Karpas-422 (cell line): ENCODE measurements at regions not wholly inside any gene's neighbourhood (a gene's known extent, or its start where the extent isn't known, plus 50 kb on each side); places are given as distances from the start of the nearest gene placed in this dataset.

ENCODE experiments used
- DNase-seq: peaks from one replicate; pipeline ENCODE4 v3.0.0-alpha.2; 2015
- H2AFZ ChIP-seq: fragments of 200-600 bp; sonication (generic); 2 replicates; pipeline ENCODE4 v1.6.1; 2014; ENCODE audit warnings: antibody characterized with exemption, low read length, mixed read lengths
- H3K27ac ChIP-seq: fragments of 200-600 bp; sonication (generic); 2 replicates; pipeline ENCODE4 v1.5.1; 2014; ENCODE audit warnings: mild to moderate bottlenecking, low read length, moderate library complexity
- H3K27me3 ChIP-seq: fragments of 200-600 bp; sonication (generic); 2 replicates; pipeline ENCODE4 v1.6.1; 2014; ENCODE audit warnings: low read length, mixed read lengths
- H3K36me3 ChIP-seq: fragments of 200-600 bp; sonication (generic); 2 replicates; pipeline ENCODE4 v1.6.1; 2014; ENCODE audit warnings: low read length, mixed read lengths; ENCODE audit not compliant: insufficient read depth
- H3K4me1 ChIP-seq: fragments of 200-600 bp; sonication (generic); 2 replicates; pipeline ENCODE4 v1.6.1; 2014; ENCODE audit warnings: mild to moderate bottlenecking, low read length, mixed read lengths
- H3K4me2 ChIP-seq: fragments of 200-600 bp; sonication (generic); 2 replicates; pipeline ENCODE4 v1.6.1; 2014; ENCODE audit warnings: low read length, low read depth, mild to moderate bottlenecking; ENCODE audit not compliant: poor library complexity, severe bottlenecking
- H3K4me3 ChIP-seq: fragments of 200-600 bp; sonication (generic); 2 replicates; pipeline ENCODE4 v1.5.1; 2014; ENCODE audit warnings: mild to moderate bottlenecking, antibody characterized with exemption, low read length, mixed read lengths
- H3K79me2 ChIP-seq: fragments of 200-600 bp; sonication (generic); 2 replicates; pipeline ENCODE4 v1.6.1; 2014; ENCODE audit warnings: mild to moderate bottlenecking, low read length, mixed read lengths
- H3K9ac ChIP-seq: fragments of 200-600 bp; sonication (generic); 2 replicates; pipeline ENCODE4 v1.6.0; 2014; ENCODE audit warnings: low read length
- H3K9me2 ChIP-seq: fragments of 200-600 bp; sonication (generic), shearing (Covaris generic); replicated peaks from 2 replicates; pipeline ENCODE4 v1.6.0; 2014; ENCODE audit warnings: mild to moderate bottlenecking, low read length, moderate library complexity; ENCODE audit not compliant: insufficient read depth
- H3K9me3 ChIP-seq: fragments of 300-700, 200-600 bp; sonication (generic); 2 replicates; pipeline ENCODE4 v1.6.1; 2014; ENCODE audit warnings: low read length, mixed read lengths
- H4K20me1 ChIP-seq: fragments of 200-600 bp; sonication (generic); 2 replicates; pipeline ENCODE4 v1.6.1; 2014; ENCODE audit warnings: mild to moderate bottlenecking, antibody characterized with exemption, low read length, low read depth; ENCODE audit not compliant: insufficient read depth

DNA sequence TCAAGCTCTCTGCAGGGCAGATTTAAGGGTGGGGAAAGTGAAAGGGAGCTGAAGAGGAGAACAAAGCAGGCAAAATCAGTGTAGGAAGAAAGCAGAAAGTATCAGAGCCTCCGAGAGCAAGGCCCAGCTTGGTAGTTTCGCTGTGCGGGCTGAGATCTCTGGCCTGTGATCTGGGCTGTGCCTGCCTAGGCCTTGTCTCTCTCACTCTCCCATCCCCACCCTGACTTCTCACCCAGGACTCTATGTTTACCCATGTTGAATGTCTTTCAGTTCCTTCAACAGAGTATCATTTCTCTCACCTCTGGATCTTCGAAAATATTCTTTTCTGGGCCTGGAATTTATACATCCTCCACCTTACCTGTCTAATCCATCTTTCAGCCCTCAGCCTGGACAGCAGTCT lies 391.3 kb downstream of the FOXO1 start:
- Histone ChIP-seq H3K9me2 (no peaks in the 10 kb centered on the region), H3K4me2 (no peak overlapping the region), H3K9ac (no peak overlapping the region), H3K4me3 (no peak overlapping the region), H4K20me1 (no peaks in the 10 kb centered on the region), H3K27ac (no peak overlapping the region), H3K9me3 (no peaks in the 10 kb centered on the region), H3K36me3 (no peaks in the 10 kb centered on the region), H3K4me1 (peaks cover 29% of the 10 kb centered on the region), H3K27me3 (no peaks in the 10 kb centered on the region), H3K79me2 (no peaks in the 10 kb centered on the region), H2AFZ (no peak overlapping the region)
- DNase-seq: no peak

DNA sequence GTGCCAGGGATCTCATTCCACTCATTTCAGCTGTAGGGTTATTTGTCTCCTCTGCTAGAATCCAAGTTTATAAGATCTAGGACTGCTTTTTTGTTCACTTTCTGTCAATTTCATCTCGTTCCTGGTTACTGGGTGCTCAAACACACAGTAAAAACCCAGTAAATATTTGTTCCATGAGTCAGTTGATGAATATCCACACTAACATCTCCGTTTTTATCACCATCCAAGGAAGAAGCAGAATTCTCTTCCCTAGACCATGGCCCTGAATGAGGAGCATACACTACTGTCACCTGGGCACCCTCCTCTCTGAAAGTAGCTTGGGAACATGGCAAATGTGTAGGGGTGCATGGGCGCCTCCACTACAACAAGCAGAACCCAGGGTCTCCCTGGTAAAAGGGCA lies 390.8 kb downstream of the FOXO1 start:
- H3K36me3 ChIP-seq: no peaks in the 10 kb centered on the region
- H3K4me1 ChIP-seq: peaks cover 29% of the 10 kb centered on the region
- no peak overlapping the region for H3K27ac ChIP-seq

DNA sequence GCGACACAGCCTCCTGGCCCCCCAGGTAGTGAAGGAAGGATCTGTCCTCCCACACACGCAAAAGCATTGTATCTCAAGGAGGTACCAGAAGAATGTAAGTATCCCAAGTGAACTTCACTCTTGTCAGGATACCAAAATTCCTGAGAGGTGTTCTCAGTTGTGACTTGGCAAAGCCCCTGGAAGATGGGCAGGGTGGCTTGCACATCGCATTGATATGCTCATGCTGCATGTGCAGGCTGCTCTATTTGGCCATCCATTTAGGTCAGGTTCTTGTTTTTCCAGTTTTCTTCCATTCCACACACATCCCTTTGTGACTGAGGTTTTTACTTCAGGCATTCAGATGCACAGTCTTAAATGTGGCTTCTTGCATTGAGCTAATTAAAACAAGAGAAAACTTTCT lies 382.8 kb downstream of the FOXO1 start:
- Histone ChIP-seq H3K4me2 (no peak overlapping the region), H3K27me3 (no peaks in the 10 kb centered on the region)
- DNase-seq: no peak

More for the DNA sequence above, 390.8 kb downstream of the FOXO1 start:
- H3K79me2 ChIP-seq: no peaks in the 10 kb centered on the region
- H4K20me1 ChIP-seq: no peaks in the 10 kb centered on the region
- no peaks in the 10 kb centered on the region for H3K9me2 ChIP-seq
- H3K4me3 ChIP-seq: no peak overlapping the region
- no peaks in the 10 kb centered on the region for H3K27me3 ChIP-seq
- H3K9ac ChIP-seq: no peak overlapping the region
- DNase-seq: no peak
- no peak overlapping the region for H3K4me2 ChIP-seq
- no peaks in the 10 kb centered on the region for H3K9me3 ChIP-seq
- H2AFZ ChIP-seq: no peak overlapping the region

DNA sequence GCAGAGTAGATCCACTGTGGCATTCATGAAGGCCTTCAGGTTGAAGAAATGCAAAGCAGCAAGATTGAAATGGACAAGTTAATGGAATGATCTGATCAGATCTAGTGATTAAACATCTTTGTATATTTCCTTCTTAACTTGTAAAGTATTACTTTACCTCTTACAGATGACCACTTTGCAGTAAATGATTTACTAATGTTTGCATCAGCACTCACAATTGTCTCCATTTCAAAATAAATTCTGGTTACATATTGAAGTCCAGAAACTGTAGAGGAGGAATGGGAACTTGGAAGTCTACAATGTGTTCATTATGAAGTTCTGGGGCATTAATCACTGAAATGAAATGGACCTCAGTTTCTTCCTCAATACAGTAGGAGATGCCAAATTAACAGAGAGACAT lies 380.8 kb downstream of the FOXO1 start:
- H4K20me1 ChIP-seq: no peaks in the 10 kb centered on the region
- no peak overlapping the region for H3K4me2 ChIP-seq
- no peaks in the 10 kb centered on the region for H3K27me3 ChIP-seq
- H3K9ac ChIP-seq: no peak overlapping the region
- no peak overlapping the region for H2AFZ ChIP-seq
- H3K79me2 ChIP-seq: no peaks in the 10 kb centered on the region
- H3K9me3 ChIP-seq: no peaks in the 10 kb centered on the region
- DNase-seq: no peak
- no peaks in the 10 kb centered on the region for H3K9me2 ChIP-seq
- H3K27ac ChIP-seq: no peak overlapping the region
- no peak overlapping the region for H3K4me3 ChIP-seq
- H3K36me3 ChIP-seq: no peaks in the 10 kb centered on the region
- no peaks in the 10 kb centered on the region for H3K4me1 ChIP-seq

More for the DNA sequence above, 382.8 kb downstream of the FOXO1 start:
- H3K9me2 ChIP-seq: no peaks in the 10 kb centered on the region
- no peaks in the 10 kb centered on the region for H3K36me3 ChIP-seq
- no peak overlapping the region for H3K9ac ChIP-seq
- no peaks in the 10 kb centered on the region for H3K4me1 ChIP-seq
- H3K4me3 ChIP-seq: no peak overlapping the region
- H3K79me2 ChIP-seq: no peaks in the 10 kb centered on the region
- H3K9me3 ChIP-seq: no peaks in the 10 kb centered on the region
- no peaks in the 10 kb centered on the region for H4K20me1 ChIP-seq
- H3K27ac ChIP-seq: no peak overlapping the region
- no peak overlapping the region for H2AFZ ChIP-seq

DNA sequence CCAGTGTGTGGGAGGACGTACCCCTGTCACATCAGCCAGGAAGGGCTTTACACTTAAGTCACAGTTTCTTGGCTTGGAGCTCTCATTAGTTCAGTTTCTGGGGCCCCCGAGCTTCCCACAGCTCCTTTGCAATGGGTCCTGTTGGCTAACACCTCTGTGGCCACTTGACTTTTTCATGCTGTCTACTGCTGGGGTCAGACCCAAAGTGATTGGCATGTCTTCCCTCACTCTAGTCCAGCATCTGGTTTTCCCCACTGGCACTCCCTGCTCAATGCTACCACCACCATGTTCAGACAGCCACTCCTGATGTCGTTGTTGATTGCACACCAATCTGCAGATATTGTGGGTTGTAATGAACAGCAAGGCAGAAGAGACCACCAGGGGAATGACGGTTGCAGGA lies 379.0 kb downstream of the FOXO1 start:
- no peaks in the 10 kb centered on the region for H3K9me3 ChIP-seq
- no peak overlapping the region for H3K9ac ChIP-seq
- no peak for DNase-seq
- H2AFZ ChIP-seq: no peak overlapping the region
- no peak overlapping the region for H3K27ac ChIP-seq
- H3K4me2 ChIP-seq: no peak overlapping the region
- H3K4me3 ChIP-seq: no peak overlapping the region
- no peaks in the 10 kb centered on the region for H3K9me2 ChIP-seq
- no peaks in the 10 kb centered on the region for H3K27me3 ChIP-seq
- H3K36me3 ChIP-seq: no peaks in the 10 kb centered on the region
- no peaks in the 10 kb centered on the region for H3K79me2 ChIP-seq
- H3K4me1 ChIP-seq: no peaks in the 10 kb centered on the region
- H4K20me1 ChIP-seq: no peaks in the 10 kb centered on the region

- H3K36me3 ChIP-seq: no peaks in the 10 kb centered on the region
- DNase-seq: no peak
- no peaks in the 10 kb centered on the region for H3K4me1 ChIP-seq
- no peak overlapping the region for H3K4me2 ChIP-seq
- no peaks in the 10 kb centered on the region for H3K27me3 ChIP-seq
- no peaks in the 10 kb centered on the region for H3K79me2 ChIP-seq
- no peak overlapping the region for H3K27ac ChIP-seq
- H3K9me2 ChIP-seq: no peaks in the 10 kb centered on the region
- H3K9me3 ChIP-seq: no peaks in the 10 kb centered on the region
- H4K20me1 ChIP-seq: no peaks in the 10 kb centered on the region
- no peak overlapping the region for H3K9ac ChIP-seq
- no peak overlapping the region for H3K4me3 ChIP-seq
- H2AFZ ChIP-seq: no peak overlapping the region
These were observed 378.2 kb downstream of the FOXO1 start for GRCh38 chr13:40288259-40288658.

- no peak for DNase-seq
- no peaks in the 10 kb centered on the region for H3K9me2 ChIP-seq
- no peaks in the 10 kb centered on the region for H4K20me1 ChIP-seq
- H3K9me3 ChIP-seq: peaks cover 2% of the 10 kb centered on the region; the same call in 1 of the 2 replicates
- no peaks in the 10 kb centered on the region for H3K79me2 ChIP-seq
- no peaks in the 10 kb centered on the region for H3K4me1 ChIP-seq
- no peak overlapping the region for H2AFZ ChIP-seq
- no peak overlapping the region for H3K4me3 ChIP-seq
- no peak overlapping the region for H3K4me2 ChIP-seq
- no peak overlapping the region for H3K27ac ChIP-seq
- H3K36me3 ChIP-seq: no peaks in the 10 kb centered on the region
- H3K27me3 ChIP-seq: no peaks in the 10 kb centered on the region
- no peak overlapping the region for H3K9ac ChIP-seq
These were observed 375.7 kb downstream of the FOXO1 start for GRCh38 chr13:40290758-40291157.

DNA sequence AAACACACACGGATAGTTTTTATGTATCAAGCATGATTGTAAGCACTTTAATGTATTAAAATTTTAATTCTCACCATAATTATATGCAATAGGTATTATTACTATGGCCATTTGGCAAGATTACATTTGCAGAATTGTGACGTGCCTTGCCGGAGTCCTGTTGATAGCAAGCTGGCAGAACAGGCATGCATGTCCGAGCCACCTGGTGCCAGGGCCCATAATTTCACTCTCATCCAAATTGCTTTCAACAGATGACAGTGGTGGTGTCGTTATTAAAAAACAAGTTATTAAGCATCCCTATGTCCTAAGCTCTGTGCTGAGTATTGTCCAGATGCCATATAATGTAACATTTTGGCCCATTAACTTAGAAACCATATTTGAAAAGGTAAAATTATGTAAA lies 374.3 kb downstream of the FOXO1 start:
- H3K79me2 ChIP-seq: no peaks in the 10 kb centered on the region
- no peaks in the 10 kb centered on the region for H3K4me1 ChIP-seq
- no peaks in the 10 kb centered on the region for H3K27me3 ChIP-seq
- no peak overlapping the region for H3K27ac ChIP-seq
- no peaks in the 10 kb centered on the region; the same call in 1 of the 2 replicates for H3K36me3 ChIP-seq
- no peak overlapping the region for H3K4me2 ChIP-seq
- no peak overlapping the region for H3K9ac ChIP-seq
- no peak overlapping the region for H3K4me3 ChIP-seq
- H3K9me3 ChIP-seq: peaks cover 14% of the 10 kb centered on the region
- H2AFZ ChIP-seq: no peak overlapping the region
- H3K9me2 ChIP-seq: no peaks in the 10 kb centered on the region
- no peaks in the 10 kb centered on the region for H4K20me1 ChIP-seq
- no peak for DNase-seq

GRCh38 chr13:40292536-40292935 lies 373.9 kb downstream of the FOXO1 start:
- H3K9ac ChIP-seq: no peak overlapping the region
- no peak for DNase-seq
- H3K79me2 ChIP-seq: no peaks in the 10 kb centered on the region
- H3K4me1 ChIP-seq: no peaks in the 10 kb centered on the region
- peaks cover 14% of the 10 kb centered on the region for H3K9me3 ChIP-seq
- H3K4me3 ChIP-seq: no peak overlapping the region
- no peaks in the 10 kb centered on the region for H4K20me1 ChIP-seq
- H3K27ac ChIP-seq: no peak overlapping the region
- no peak overlapping the region for H3K4me2 ChIP-seq
- no peaks in the 10 kb centered on the region for H3K27me3 ChIP-seq
- no peaks in the 10 kb centered on the region for H3K9me2 ChIP-seq
- no peak overlapping the region for H2AFZ ChIP-seq
- H3K36me3 ChIP-seq: no peaks in the 10 kb centered on the region; the same call in 1 of the 2 replicates
